ENCODE measurements at regions not wholly inside any gene's neighbourhood (a gene's known extent, or its start where the extent isn't known, plus 50 kb on each side); places are given as distances from the start of the nearest gene placed in this dataset.

- TF ChIP-seq LEF1 (IDR thresholded peaks at IDR 0.05; ENCODE audit: borderline replicate concordance) (no peak), TARDBP (IDR thresholded peaks at IDR 0.05) (no peak), FOXK2 (IDR thresholded peaks at IDR 0.05) (no peak), ELF4 (IDR thresholded peaks at IDR 0.05) (no peak), ARNT (IDR thresholded peaks at IDR 0.05) (no peak), FOXA1 (IDR thresholded peaks at IDR 0.05) (no peak), SP1 (IDR thresholded peaks at IDR 0.05) (no peak)
These were observed 188.5 kb downstream of the SNX10 start for GRCh38 chr7:26480156-26480555.

Measured in HEK293T (cell line).